SJCRH30 (cell line): ENCODE measurements at regions not wholly inside any gene's neighbourhood (a gene's known extent, or its start where the extent isn't known, plus 50 kb on each side); places are given as distances from the start of the nearest gene placed in this dataset.
A peak's percentile ranks its signal among the peaks of the same experiment; 100 is the strongest.

Source experiments
- DNase-seq, 2 experiments: peaks; one replicate each; pipeline ENCODE4 v3.0.0-alpha.2; 2015 to 2020
- H3K27ac ChIP-seq: fragments of 250-450 bp; sonication (Bioruptor Pico); 2 replicates; pipeline ENCODE4 v1.5.1; 2020; ENCODE audit warnings: mild to moderate bottlenecking, moderate library complexity
- H3K27me3 ChIP-seq: fragments of 250-450 bp; sonication (Bioruptor Pico); 2 replicates; pipeline ENCODE4 v1.5.1; 2020; ENCODE audit warnings: mild to moderate bottlenecking, moderate library complexity
- H3K36me3 ChIP-seq: fragments of 250-450 bp; sonication (Bioruptor Pico); 2 replicates; pipeline ENCODE4 v1.5.1; 2020; ENCODE audit warnings: mild to moderate bottlenecking, moderate library complexity
- H3K4me1 ChIP-seq: fragments of 250-450 bp; sonication (Bioruptor Pico); 2 replicates; pipeline ENCODE4 v1.5.1; 2020; ENCODE audit warnings: mild to moderate bottlenecking, moderate library complexity
- H3K4me3 ChIP-seq: fragments of 250-450 bp; sonication (Bioruptor Pico); 2 replicates; pipeline ENCODE4 v1.5.1; 2020; ENCODE audit warnings: mild to moderate bottlenecking, moderate library complexity
- H3K9me3 ChIP-seq: fragments of 250-450 bp; sonication (Bioruptor Pico); replicated peaks from 2 replicates; pipeline ENCODE4 v1.5.1; 2020; ENCODE audit warnings: mild to moderate bottlenecking, moderate library complexity

- H3K27ac ChIP-seq: no peak overlapping the region
- no peaks in the 10 kb centered on the region for H3K27me3 ChIP-seq
- H3K9me3 ChIP-seq: no peaks in the 10 kb centered on the region
- no peaks in the 10 kb centered on the region for H3K4me1 ChIP-seq
- H3K36me3 ChIP-seq: no peaks in the 10 kb centered on the region
- no peak overlapping the region for H3K4me3 ChIP-seq
- no peak for DNase-seq
Observed at GRCh38 chr18:76736309-76736708, 86.0 kb upstream of the ZNF236 start.

- no peak for DNase-seq
- H3K27me3 ChIP-seq: no peaks in the 10 kb centered on the region
Observed at GRCh38 chr18:76730901-76731300, 91.5 kb upstream of the ZNF236 start.

DNA sequence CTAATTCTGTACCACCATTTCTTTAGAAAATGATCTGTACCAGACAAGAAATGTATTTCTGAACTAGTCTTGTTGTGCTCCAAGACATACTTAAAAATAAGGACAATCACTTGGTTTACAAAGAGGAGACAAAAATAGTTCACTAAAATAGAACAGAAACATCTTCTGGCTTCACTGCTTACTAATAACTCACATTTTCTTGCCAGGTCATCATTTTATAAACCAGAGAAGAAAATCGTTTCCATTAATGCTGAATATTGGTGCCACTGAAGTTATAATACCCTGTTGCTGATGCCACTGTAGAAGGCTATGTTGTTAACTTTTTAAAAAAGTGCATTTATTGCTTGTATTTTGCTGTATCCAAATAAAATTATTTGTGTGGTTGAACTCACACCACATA is 94.8 kb upstream of the ZNF236 start:
- H3K27ac ChIP-seq: no peak overlapping the region
- no peaks in the 10 kb centered on the region for H3K27me3 ChIP-seq
- H3K4me3 ChIP-seq: no peak overlapping the region
- DNase-seq: no peak
- no peaks in the 10 kb centered on the region for H3K9me3 ChIP-seq
- H3K36me3 ChIP-seq: no peaks in the 10 kb centered on the region
- no peaks in the 10 kb centered on the region for H3K4me1 ChIP-seq

More at GRCh38 chr18:76730901-76731300, 91.5 kb upstream of the ZNF236 start:
- Histone ChIP-seq H3K27ac (no peak overlapping the region), H3K4me3 (no peak overlapping the region), H3K36me3 (no peaks in the 10 kb centered on the region), H3K9me3 (no peaks in the 10 kb centered on the region), H3K4me1 (no peaks in the 10 kb centered on the region)

- Histone ChIP-seq H3K27ac (no peak overlapping the region), H3K9me3 (no peaks in the 10 kb centered on the region), H3K27me3 (no peaks in the 10 kb centered on the region), H3K4me3 (no peak overlapping the region), H3K36me3 (no peaks in the 10 kb centered on the region), H3K4me1 (no peaks in the 10 kb centered on the region)
- no peak for DNase-seq
Observed at GRCh38 chr18:76725445-76725844, 96.9 kb upstream of the ZNF236 start.

DNA sequence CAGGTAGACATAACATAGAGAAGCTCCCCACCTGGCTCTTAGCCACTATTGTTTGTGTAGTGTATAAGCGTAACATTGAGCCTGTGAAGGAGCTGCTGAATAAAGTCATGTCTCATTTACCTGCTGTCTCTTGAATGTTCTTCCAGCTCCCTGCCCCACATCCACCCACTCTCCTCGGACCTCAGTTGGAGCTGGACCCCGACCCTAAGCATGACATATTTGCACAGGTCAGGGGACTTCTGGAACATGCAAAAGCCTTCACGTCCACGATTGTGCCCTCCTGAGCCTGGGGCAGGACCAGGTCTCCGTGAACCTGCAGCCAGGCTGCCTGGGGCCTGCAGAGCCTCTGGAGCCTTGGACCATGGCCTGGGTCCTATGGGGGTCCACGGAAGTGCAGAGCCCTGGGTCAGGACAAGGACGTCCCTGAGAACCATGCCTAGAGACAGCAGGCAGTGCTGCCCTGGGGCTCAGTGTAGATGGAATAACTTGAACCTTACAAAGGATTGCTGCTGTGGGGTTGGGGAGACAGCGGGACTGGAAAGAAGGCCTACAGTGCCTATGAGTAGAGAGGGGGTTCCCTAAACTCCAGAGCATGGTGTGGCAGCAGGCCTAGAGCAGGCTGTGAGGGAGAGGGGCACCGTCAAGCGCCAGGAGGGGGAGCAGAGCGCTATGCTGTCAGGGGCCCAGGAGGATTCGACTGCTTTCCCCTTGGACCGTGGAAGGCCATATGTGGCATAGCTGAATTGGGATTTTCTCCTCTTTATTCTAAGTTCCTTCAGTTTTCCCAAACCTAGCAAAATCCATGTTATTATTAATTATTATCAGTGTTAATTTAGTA is 99.9 kb upstream of the ZNF236 start:
- no peak for DNase-seq
- no peaks in the 10 kb centered on the region for H3K4me1 ChIP-seq
- no peaks in the 10 kb centered on the region for H3K36me3 ChIP-seq
- H3K27ac ChIP-seq: no peak overlapping the region
- H3K27me3 ChIP-seq: no peaks in the 10 kb centered on the region
- no peaks in the 10 kb centered on the region for H3K9me3 ChIP-seq
- no peak overlapping the region for H3K4me3 ChIP-seq

DNA sequence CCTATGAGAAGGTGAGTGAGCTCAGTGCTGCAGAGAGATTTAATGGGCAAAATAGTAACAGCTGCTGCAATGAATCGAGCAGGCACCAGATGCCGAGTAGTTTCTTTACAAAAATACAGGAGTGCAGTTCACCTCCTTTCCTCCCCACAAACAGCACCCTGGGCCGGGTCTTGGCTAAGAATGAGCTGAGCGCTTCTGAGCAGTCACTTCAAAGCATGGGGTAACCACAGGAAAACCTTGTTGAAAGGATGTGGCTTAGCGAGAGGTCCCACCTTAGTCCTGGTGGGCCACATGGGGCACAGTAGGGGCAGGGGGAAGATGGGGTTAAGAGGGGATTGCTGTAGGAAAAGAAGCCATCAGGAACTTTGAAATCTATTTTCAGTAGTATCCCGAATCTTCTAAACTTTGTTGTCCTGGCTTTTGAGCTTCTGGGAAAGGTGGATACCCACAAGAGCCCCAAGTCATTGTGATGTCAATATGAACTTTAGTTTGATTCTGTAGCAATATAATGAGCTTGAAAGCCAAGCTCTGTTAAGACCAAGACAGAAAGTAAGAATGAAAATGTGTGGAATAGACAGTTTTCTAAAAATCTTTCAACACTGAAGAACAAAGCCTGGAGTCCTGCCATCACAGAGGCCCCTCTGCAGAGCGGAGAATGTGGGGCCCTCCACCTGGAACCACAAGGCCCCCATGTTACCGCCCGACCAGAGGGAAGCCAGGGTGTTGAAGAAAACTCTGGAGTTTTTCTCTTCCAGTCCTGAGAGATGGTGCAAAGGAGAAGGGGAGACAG is 101.0 kb upstream of the ZNF236 start:
- H3K9me3 ChIP-seq: no peaks in the 10 kb centered on the region
- DNase-seq: no peak
- H3K4me3 ChIP-seq: no peak overlapping the region
- H3K27me3 ChIP-seq: no peaks in the 10 kb centered on the region
- no peak overlapping the region for H3K27ac ChIP-seq
- H3K36me3 ChIP-seq: no peaks in the 10 kb centered on the region
- H3K4me1 ChIP-seq: no peaks in the 10 kb centered on the region

DNA sequence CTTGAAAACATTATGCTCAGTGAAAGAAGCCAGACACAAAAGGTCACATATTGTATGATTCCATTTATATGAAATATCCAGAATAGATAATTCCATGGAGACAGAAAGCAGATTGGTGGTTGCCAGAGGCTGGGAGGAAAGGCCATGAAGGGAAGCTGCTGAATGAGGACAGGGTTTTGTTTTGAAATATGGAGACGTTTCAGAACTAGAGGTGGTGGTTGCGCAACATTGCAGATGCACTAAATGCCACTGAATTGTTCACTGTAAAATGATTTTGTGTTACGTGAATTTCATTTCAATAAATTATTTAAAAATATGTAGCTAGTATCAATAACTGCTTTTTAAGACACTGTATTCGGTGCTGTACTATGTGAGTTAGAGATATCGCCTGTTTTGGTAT is 101.7 kb upstream of the ZNF236 start:
- Histone ChIP-seq H3K9me3 (no peaks in the 10 kb centered on the region), H3K4me1 (no peaks in the 10 kb centered on the region), H3K36me3 (no peaks in the 10 kb centered on the region), H3K27me3 (no peaks in the 10 kb centered on the region), H3K27ac (no peak overlapping the region), H3K4me3 (no peak overlapping the region)
- no peak for DNase-seq

DNA sequence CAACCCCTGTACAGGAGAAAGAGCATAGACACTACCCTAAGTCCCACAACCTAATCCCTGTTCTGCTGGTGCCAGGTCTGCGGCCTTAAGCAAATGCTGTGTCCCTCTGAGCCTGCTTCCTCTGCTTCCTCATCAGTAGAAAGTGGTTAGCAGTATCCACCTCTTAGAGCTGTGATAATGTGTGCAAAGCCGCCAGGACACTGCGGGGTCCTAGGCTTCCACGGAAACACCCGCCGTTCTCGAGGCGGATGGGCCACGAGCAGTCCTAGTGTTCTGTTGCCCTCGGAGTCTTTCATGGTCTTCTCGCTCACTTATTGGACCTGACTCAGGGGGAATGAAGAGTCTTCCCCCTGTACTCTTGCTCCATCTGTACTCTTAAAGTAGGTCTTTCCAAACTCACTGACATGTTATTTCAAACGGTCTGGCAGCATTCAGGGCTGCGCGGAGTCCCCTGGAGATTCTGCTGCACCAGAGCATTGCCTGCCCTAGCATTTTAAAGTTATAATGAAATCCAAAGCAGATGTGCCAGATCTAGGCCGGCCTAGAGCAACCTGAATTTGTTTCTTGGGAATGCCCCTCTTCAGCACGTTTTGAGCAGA is 107.2 kb upstream of the ZNF236 start:
- no peak overlapping the region for H3K4me3 ChIP-seq
- no peak overlapping the region for H3K27ac ChIP-seq
- H3K4me1 ChIP-seq: no peaks in the 10 kb centered on the region
- no peak for DNase-seq
- no peaks in the 10 kb centered on the region for H3K9me3 ChIP-seq
- H3K36me3 ChIP-seq: no peaks in the 10 kb centered on the region
- no peaks in the 10 kb centered on the region for H3K27me3 ChIP-seq

- Histone ChIP-seq H3K4me3 (no peak overlapping the region), H3K36me3 (no peaks in the 10 kb centered on the region), H3K9me3 (no peaks in the 10 kb centered on the region), H3K27me3 (no peaks in the 10 kb centered on the region), H3K4me1 (no peaks in the 10 kb centered on the region), H3K27ac (no peak overlapping the region)
- no peak for DNase-seq
Observed at GRCh38 chr18:76713432-76713831, 108.9 kb upstream of the ZNF236 start.

DNA sequence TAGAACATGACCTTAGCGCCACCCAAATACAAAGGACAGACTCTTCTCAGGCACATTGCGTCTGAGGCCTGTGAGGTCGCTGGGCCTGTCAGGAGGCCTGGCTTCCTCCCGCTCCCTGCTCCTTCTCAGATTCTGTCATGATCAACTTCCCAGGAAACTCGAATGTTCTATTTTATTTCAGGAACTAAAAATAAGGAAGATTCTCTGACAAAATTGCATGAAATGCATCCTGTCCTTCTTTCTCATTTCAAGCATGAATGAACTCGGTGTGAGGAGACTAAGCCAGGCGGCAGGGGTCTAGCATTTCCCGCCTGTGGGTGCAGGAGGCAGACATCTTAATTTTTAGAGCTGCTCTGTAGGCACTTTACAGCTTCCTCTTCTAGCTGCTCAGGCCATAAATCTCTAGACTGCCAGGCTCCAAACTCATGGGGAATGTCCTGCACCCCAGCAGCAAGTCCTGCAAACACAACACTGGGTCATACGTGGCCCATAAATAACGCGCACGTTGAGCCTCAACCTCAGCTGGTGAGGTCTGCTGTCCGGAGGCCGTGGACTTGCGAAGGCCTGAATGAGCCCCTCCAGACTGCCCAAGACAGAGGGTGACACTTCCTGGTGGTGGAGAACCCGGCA is 109.7 kb upstream of the ZNF236 start:
- no peaks in the 10 kb centered on the region for H3K27me3 ChIP-seq
- no peak for DNase-seq
- H3K27ac ChIP-seq: no peak overlapping the region
- no peak overlapping the region for H3K4me3 ChIP-seq
- no peaks in the 10 kb centered on the region for H3K36me3 ChIP-seq
- no peaks in the 10 kb centered on the region for H3K4me1 ChIP-seq
- H3K9me3 ChIP-seq: no peaks in the 10 kb centered on the region

DNA sequence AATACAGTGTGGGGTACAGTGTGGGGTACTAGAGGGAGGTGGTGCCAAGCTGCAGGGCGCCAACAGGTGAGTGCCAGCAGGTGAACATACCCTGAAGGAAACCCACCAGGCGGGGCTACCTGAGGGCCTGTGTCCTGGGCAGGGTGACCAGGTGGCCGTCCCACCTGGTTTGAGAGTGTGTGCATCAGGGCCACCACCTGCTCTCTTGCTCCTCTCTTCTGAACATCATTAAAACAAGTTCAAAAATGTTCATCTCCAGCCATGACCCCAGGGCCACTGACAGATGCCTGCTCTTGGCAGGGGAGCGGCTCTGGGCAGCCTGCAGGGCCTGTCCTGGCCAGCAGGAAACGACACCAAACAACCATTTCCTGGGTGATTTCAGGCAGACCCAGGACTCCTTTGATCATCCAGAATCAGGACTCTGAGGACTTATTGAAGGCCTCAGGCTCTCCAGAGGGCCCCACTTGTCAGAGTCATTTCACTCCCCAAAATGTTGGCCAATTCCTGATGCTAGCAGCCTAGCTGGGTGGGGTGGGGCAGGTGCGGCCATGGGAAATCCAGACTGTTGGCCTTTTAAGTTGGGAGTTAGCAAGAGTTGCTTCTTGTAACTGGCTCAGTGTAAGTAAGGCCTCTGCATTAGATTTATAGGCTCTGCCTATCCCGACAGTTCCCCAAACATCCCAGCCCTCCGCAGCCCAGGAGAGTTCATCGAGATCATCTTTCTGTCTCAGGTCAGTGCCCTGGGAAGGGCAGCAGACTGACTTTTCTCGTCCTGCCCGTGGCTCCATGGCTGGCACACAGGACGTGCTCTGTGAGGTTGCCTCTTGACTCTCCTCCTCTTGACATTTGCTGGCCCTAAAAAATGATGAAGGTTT is 111.5 kb upstream of the ZNF236 start:
- no peak for DNase-seq
- H3K4me3 ChIP-seq: no peak overlapping the region
- no peaks in the 10 kb centered on the region for H3K36me3 ChIP-seq
- no peak overlapping the region for H3K27ac ChIP-seq
- H3K27me3 ChIP-seq: no peaks in the 10 kb centered on the region
- H3K9me3 ChIP-seq: no peaks in the 10 kb centered on the region
- H3K4me1 ChIP-seq: no peaks in the 10 kb centered on the region

GRCh38 chr18:76709659-76710645 is 112.4 kb upstream of the ZNF236 start:
- no peaks in the 10 kb centered on the region for H3K4me1 ChIP-seq
- no peaks in the 10 kb centered on the region for H3K36me3 ChIP-seq
- no peak overlapping the region for H3K27ac ChIP-seq
- DNase-seq: peak; percentile 34 to 66
- H3K4me3 ChIP-seq: no peak overlapping the region
- H3K27me3 ChIP-seq: no peaks in the 10 kb centered on the region
- H3K9me3 ChIP-seq: no peaks in the 10 kb centered on the region

DNA sequence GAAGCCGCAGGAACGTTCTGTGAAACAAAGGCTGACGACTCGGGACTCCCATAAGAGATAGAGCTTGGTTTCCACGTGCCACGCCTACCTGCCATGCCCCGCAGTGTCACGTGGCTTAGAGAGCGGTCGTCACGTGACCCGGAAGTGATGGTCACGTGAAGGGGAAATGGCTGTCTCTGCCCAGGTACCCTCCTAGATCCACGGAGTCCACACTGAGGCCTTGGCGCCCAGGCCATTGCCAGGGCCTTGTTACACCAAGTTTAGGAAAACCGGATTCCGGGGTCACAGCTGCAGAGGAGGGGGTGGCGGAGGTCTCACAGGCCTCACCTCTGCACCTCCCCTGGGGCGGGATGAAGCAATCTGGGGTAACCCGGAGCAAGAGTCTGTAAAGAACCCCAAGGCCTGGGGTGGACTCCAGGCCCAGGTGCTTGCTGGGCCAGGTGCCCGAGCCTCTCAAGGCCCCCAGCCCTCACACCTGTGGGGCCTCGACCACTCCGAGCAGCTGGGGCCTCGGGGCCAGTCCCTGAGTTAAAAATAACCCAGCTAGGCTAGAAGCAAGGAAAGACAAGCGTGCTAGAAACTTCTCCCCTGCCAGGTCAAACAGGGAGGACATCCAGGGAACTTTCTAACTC is 113.5 kb upstream of the ZNF236 start:
- H3K4me3 ChIP-seq: no peak overlapping the region
- H3K4me1 ChIP-seq: no peaks in the 10 kb centered on the region
- H3K27me3 ChIP-seq: no peaks in the 10 kb centered on the region
- H3K27ac ChIP-seq: no peak overlapping the region
- DNase-seq: no peak
- no peaks in the 10 kb centered on the region for H3K9me3 ChIP-seq
- no peaks in the 10 kb centered on the region for H3K36me3 ChIP-seq
